Testis (tissue), 2 donors: ENCODE measurements at regions not wholly inside any gene's neighbourhood (a gene's known extent, or its start where the extent isn't known, plus 50 kb on each side); places are given as distances from the start of the nearest gene placed in this dataset.

Experiments
- DNase-seq: peaks from one replicate; pipeline ENCODE4 v3.0.0-alpha.2; 2019
- H3K27ac ChIP-seq, 2 donors: fragments of 200-600 bp; sonication (generic); one replicate each; pipeline ENCODE4 v1.5.1; 2019
- H3K27me3 ChIP-seq: fragments of 200-600 bp; sonication (generic); one replicate; pipeline ENCODE4 v1.5.1; 2019
- H3K36me3 ChIP-seq: fragments of 200-600 bp; sonication (generic); one replicate; pipeline ENCODE4 v1.5.1; 2017; ENCODE audit warnings: low read depth; ENCODE audit errors: missing control alignments
- H3K4me1 ChIP-seq: fragments of 200-600 bp; sonication (generic); one replicate; pipeline ENCODE4 v1.5.1; 2019
- H3K4me3 ChIP-seq, 2 donors: fragments of 200-600 bp; sonication (generic); one replicate each; pipeline ENCODE4 v1.5.1; 2017 to 2019
- H3K9me3 ChIP-seq: fragments of 200-600 bp; sonication (generic); one replicate; pipeline ENCODE4 v1.5.1; 2017
- POLR2A ChIP-seq: fragments of 450-650 bp; IDR thresholded peaks from one replicate; pipeline ENCODE4 v1.6.1; 2017; ENCODE audit warnings: antibody characterized with exemption, mild to moderate bottlenecking, moderate library complexity
- WGBS, 2 donors: methylation state at CpG; one replicate each; pipeline ENCODE4 v1.1.5; 2018; 5-methylcytosine and 5-hydroxymethylcytosine counted together
- intact Hi-C: fragments of 100-400 bp; cut with DNase I; formaldehyde crosslinking; loops from one replicate; pipeline ENCODE4 v1.15.1; 2023; ENCODE audit warnings: low total_unique reads
- TF ChIP-seq, protein P1 (sequence below), 3 experiments: fragments of 450-650 bp in 2 of 3; fragments of 200-600 bp in 1 of 3; sonication (generic) in 1 of 3; IDR thresholded peaks; one replicate each; pipeline ENCODE4 v1.5.1; 2016 to 2019; ENCODE audit warnings: antibody characterized with exemption in 3 of 3, mild to moderate bottlenecking in 2 of 3, moderate library complexity in 1 of 3

DNA sequence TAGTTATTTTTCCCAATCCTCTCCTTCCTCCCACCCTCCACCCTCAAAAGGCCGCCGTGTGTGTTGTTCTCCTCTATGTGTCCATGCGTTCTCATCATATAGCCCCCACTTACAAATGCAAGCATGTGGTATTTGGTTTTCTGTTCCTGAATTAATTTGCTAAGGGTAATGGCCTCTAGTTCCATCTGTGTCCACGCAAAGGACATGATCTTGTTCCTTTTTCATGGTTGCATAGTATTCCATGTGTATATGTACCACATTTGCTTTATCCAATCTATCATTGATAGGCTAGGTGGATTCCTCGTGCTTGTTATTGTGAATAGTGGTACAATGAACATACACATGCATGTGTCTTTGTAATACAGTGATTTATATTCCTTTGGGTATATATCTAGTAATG is 1193.7 kb downstream of the RPA4 start:
- Histone ChIP-seq H3K27ac (no peak overlapping the region), H3K4me1 (no peaks in the 10 kb centered on the region), H3K4me3 (no peak overlapping the region), H3K36me3 (no peaks in the 10 kb centered on the region), H3K9me3 (no peaks in the 10 kb centered on the region), H3K27me3 (no peaks in the 10 kb centered on the region)
- intact Hi-C loops: no loop called here
- TF ChIP-seq POLR2A: no peak
- TF ChIP-seq, protein P1, sequence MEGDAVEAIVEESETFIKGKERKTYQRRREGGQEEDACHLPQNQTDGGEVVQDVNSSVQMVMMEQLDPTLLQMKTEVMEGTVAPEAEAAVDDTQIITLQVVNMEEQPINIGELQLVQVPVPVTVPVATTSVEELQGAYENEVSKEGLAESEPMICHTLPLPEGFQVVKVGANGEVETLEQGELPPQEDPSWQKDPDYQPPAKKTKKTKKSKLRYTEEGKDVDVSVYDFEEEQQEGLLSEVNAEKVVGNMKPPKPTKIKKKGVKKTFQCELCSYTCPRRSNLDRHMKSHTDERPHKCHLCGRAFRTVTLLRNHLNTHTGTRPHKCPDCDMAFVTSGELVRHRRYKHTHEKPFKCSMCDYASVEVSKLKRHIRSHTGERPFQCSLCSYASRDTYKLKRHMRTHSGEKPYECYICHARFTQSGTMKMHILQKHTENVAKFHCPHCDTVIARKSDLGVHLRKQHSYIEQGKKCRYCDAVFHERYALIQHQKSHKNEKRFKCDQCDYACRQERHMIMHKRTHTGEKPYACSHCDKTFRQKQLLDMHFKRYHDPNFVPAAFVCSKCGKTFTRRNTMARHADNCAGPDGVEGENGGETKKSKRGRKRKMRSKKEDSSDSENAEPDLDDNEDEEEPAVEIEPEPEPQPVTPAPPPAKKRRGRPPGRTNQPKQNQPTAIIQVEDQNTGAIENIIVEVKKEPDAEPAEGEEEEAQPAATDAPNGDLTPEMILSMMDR (IDR thresholded peaks at IDR 0.05): no peak
- DNase-seq: no peak
- 89 to 94% methylated on average over 5 of the region's 5 CpGs for WGBS, 2 donors

DNA sequence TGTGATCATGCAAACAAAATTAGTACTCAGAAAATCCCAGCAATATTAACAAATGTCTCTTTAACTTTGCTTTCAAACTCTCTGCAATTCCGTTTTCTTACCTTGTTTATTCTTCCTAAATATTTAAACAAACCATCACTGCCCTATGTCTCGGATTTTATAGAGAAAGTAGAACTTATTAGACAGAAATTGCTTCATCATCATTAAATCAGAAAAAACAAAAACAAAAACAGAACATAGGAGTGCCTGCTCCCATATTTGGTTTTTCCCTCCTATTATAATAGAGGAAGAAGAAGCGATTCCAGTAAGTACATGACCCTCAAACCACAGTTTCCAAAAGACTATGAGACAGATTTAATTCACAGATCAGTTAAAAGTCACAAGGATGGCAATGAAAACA is 1228.0 kb downstream of the RPA4 start:
- no peak overlapping the region for H3K4me3 ChIP-seq
- 87 to 91% methylated on average over 3 of the region's 3 CpGs for WGBS, 2 donors
- no peaks in the 10 kb centered on the region for H3K27me3 ChIP-seq
- H3K9me3 ChIP-seq: no peaks in the 10 kb centered on the region
- no peak overlapping the region for H3K27ac ChIP-seq
- DNase-seq: no peak
- H3K4me1 ChIP-seq: no peaks in the 10 kb centered on the region
- H3K36me3 ChIP-seq: no peaks in the 10 kb centered on the region
- intact Hi-C loops: no loop called here
- TF ChIP-seq POLR2A: no peak
- TF ChIP-seq, protein P1 (IDR thresholded peaks at IDR 0.05): no peak

DNA sequence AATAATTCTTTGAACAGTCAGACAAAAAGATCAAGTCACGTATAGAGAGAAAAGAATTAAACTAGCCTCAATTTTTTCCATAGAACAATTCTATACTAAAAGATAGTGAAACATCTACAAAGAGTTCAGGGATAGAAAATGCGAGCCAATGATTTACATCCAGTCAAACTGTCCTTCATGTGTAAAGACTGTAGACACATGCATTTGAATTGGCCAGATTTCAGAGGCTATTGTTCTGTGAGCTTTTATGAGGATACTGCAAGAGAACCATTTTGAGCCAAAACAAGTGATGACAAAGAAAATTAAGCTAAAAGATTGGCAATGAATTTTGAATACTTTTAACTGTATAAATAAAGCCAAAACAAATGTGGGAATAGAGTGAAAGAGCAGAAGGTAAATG is 1230.3 kb downstream of the RPA4 start:
- Histone ChIP-seq H3K27ac (no peak overlapping the region), H3K4me1 (no peaks in the 10 kb centered on the region), H3K36me3 (no peaks in the 10 kb centered on the region), H3K4me3 (no peak overlapping the region), H3K9me3 (no peaks in the 10 kb centered on the region), H3K27me3 (no peaks in the 10 kb centered on the region)
- 89 to 100% methylated on average over 2 of the region's 2 CpGs for WGBS, 2 donors
- TF ChIP-seq, protein P1 (IDR thresholded peaks at IDR 0.05): no peak
- no peak for TF ChIP-seq POLR2A
- no peak for DNase-seq
- intact Hi-C loops: no loop called here

DNA sequence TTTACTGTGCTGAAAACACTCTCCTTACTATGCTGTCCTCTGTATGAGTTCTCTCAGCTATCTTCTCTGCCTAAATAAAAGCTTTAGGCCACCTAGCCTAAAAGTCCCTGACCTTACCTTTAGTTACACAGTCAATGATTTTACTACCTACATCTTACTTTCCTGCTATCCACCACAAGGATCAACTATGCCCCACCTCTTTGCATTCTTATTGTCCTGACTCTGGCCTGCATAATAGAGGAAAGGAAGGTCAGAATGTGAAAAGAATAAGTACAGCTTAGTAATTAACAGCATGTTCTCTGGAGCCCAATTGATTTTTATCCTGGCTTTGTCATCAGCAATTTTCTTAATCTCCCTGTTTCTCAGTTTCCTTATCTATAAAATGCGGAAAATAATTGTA is 1257.8 kb downstream of the RPA4 start:
- TF ChIP-seq, protein P1 (IDR thresholded peaks at IDR 0.05): no peak
- TF ChIP-seq POLR2A: no peak
- no peaks in the 10 kb centered on the region for H3K36me3 ChIP-seq
- no peaks in the 10 kb centered on the region for H3K27me3 ChIP-seq
- H3K27ac ChIP-seq: no peak overlapping the region
- H3K9me3 ChIP-seq: no peaks in the 10 kb centered on the region
- no peak for DNase-seq
- no peaks in the 10 kb centered on the region for H3K4me1 ChIP-seq
- no peak overlapping the region for H3K4me3 ChIP-seq
- intact Hi-C loops: no loop called here
- WGBS, 2 donors: 68 to 71% methylated on average over 1 of the region's 1 CpG

- Histone ChIP-seq H3K27ac (no peak overlapping the region), H3K4me3 (no peak overlapping the region), H3K27me3 (no peaks in the 10 kb centered on the region), H3K36me3 (no peaks in the 10 kb centered on the region), H3K4me1 (no peaks in the 10 kb centered on the region), H3K9me3 (no peaks in the 10 kb centered on the region)
- WGBS, 2 donors: 65 to 100% methylated on average over 1 of the region's 1 CpG
- TF ChIP-seq POLR2A: no peak
- TF ChIP-seq, protein P1 (IDR thresholded peaks at IDR 0.05): no peak
- intact Hi-C loops: no loop called here
- no peak for DNase-seq
Measured at GRCh38 chrX:98191003-98191402, 1307.3 kb downstream of the RPA4 start.
